Putamen (tissue), 1 donor: ENCODE measurements at regions not wholly inside any gene's neighbourhood (a gene's known extent, or its start where the extent isn't known, plus 50 kb on each side); places are given as distances from the start of the nearest gene placed in this dataset.

Source experiments
- DNase-seq: peaks from one replicate; pipeline ENCODE4 v3.0.0-alpha.2; 2016; ENCODE audit warnings: low spot score

DNA sequence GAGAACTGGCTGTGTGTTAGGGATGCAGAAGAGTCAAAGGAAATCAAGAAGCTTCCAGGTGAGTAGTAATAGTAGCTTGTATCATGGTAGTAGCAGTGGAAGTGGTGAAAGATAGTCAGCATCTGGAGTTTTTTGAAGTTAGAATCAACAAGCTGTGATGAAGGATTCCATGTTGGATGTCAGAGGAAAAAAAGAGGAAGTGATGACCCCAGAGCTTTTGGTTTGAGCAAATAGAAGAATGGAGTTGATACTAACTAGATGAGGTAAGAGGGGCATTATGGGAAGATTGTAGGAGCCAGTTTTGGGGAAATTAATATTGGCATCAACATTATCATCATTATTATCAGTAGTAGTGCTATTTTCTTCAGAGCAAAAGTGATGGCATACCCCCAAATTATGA is 542.2 kb downstream of the XIRP2 start:
- no peak for DNase-seq

DNA sequence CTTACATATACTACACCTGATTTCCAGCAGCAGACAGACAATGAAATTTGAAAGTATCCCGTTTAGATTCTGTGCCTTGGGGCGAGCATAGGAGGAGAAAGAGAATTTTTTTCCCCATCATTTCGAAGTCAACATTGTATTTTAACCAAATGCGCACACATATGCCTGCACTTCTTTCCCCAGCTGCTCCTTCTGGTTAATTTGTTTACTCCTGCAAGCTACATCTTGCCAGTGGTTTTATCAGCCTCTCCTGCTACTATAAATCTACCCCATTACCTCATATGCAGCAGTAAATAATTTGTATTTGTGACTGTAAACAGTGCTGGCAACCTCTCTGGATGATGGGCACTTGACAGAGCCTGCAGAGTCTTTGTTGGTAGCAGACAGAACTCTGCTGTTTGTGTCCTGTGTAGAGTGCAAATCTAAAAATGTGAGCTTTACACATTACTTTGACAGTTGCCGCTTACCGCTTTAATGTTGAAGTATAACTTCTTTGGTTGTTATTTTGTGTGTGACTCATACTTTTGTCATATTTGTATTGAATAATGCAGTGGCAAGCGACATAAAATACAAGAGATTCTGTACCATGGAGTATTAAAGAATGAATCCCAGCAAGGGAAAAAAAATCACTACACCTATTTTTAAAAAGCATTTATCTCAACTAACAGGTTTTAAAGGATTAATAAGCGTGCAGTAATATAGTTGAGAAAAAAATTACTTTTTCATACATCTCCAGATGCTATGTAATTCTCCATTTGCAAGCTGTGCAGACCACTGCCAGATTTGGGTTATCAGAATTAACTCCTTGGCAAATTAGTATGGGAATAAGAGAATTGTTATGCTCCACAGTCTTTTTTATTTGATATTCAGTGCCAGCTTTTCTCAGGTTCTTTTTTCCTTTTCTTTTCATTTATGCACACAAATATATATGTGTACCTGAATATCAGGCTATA is 536.8 kb downstream of the XIRP2 start:
- DNase-seq = no peak

DNA sequence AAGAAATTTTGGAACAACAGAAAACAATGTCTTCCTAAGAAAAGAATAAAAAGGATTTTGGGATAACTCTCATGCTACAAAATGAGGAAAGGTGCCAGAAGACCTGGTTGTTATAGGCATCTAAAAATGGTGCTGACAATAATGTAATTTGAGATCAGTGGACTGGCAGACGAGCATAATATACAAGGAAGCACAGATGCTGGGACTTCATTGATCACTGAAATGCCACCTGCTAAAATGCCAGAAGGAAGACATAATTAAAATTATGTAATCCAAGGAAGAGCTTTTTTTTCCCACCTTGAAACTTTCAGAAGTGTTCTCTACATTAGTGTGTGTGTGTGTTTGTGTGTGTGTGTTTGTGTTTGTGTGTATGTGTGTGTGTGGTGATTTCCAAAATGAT is 535.9 kb downstream of the XIRP2 start:
- DNase-seq = no peak

DNA sequence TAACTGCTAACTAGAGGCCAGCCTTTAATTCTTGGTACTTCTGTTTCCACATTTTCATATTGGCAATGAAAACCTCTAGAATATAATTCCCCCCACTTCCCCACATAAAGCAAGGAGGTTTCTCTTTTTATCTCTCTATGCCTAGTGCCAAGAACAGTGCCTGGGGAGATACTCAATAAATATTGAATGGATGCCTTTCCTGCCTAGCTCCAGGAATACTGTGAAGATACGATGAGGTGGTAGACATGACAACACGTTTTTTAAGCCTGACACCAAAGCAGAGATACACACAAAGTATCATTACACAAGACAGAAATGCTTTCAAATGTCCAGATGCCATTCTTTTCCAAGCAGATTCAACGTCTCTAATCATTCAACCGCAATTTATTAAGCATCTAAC is 535.5 kb downstream of the XIRP2 start:
- no peak for DNase-seq

DNA sequence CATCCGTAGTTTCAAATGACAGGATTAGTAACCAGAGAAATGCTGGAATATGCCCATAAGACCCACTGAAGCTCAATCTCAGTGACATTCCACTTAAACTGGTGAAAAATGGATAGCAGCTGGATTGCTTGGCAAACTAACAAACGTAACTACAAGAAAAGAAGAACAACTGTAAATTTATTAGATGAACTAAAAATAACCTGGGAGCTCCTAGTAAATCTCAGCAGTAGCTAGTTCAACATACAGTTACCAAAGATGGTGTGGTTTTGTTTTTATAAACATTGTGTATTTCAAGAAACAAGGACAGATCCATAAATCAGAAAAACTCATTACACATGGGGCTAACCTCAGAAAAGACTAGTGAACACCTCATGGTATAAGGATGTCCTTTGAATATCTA is 531.9 kb downstream of the XIRP2 start:
- DNase-seq = no peak

DNA sequence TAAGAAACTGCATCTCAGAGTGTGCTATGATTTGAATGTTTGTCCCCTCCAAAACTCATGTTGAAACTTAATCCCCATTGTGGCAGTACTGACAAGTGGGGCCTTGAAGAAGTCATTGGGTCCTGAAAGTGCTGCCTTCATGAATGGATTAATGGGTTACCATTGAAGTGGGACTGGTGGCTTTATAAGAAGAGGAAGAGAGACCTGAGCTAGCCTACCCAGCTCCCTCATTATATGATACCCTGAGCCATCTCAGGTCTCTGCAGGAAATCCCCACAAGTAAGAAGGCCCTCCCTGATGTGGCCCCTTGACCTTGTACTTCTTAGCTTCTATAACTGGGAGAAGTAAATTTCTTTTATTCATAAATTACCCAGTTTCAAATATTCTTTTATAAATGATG is 526.8 kb downstream of the XIRP2 start:
- DNase-seq = no peak

DNA sequence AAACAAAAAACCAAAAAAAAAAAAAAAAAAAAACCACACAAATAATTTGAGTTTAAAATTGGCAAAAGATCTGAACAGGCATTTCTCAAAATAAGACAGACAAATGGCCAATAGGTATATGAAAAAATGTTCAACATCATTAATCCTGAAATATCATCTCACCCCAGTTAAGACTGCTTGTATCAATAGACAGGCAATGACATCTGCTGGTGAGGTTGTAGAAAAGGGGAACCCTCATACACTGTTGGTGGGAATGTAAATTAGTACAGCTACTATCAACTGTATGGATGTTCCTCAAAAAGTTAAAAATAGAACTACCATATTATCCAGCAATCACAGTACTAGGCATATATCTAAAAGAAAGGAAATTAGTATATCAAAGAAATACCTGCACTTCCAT is 523.1 kb downstream of the XIRP2 start:
- no peak for DNase-seq

DNA sequence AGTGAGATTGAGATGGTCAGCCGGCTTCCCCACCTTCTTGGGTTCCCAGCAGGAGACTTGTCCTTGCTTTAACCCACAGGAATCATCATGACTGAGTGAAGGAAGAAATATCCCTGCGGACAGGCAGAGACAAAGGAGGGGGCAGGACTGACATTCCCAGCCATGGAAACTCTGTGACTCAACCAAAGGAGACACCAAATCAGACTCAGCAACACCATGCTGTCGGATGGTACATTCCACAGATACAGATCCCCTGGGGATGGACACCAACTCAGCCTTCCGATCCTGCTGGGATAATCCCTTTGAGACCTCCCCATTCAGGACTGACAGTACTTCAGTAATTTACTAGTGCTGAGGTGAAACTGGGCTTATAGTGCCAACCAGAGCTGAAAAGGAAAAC is 518.3 kb downstream of the XIRP2 start:
- DNase-seq = no peak

DNA sequence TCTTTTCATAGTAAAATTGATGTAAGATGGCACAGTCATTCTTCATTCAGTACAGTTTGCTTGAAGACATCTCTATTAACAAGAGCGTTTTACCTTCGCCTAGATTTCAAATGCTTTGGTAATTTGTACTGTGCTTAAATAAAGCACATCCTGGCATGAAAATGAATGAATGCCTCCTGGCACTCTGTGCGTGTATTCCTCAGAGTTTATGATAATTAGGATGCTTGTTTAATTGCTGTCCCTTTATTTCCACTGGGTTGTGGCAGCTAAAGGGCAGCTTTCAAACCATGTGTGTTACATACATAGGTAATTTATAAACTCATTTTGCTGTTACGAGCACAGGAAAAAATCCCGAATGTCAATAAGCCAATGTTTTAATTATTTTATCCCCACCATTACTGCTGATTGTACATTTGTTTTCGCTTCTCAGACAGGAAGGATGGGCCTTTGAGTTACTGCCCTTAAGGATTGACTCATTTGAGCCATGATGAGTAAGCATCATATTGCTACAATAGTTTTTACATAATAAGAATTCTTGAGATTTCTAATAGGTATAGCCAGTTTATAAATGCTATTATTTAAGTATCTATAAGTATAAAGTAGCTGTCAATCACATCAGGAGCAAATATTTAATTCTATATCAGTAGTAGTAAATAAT is 516.5 kb downstream of the XIRP2 start:
- DNase-seq = no peak

DNA sequence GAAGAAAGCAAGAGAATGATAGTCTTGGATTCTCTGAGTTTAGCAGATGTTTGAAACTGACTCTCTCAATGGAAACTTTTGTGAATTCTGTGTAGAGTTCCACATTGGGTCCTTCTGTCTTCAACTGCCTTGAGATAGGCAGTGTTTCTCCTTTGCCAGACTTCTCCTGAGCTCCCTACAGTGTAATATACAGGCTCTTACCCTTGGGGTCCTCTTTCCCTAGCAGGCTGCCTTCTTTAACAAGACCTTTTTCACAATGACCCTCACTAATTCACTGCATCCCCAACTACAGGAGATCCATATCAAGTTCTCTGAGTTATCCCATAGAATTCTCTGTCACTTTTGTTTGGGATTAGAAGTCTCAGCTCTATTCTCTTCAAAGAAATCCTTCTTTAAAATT is 513.0 kb downstream of the XIRP2 start:
- no peak for DNase-seq

DNA sequence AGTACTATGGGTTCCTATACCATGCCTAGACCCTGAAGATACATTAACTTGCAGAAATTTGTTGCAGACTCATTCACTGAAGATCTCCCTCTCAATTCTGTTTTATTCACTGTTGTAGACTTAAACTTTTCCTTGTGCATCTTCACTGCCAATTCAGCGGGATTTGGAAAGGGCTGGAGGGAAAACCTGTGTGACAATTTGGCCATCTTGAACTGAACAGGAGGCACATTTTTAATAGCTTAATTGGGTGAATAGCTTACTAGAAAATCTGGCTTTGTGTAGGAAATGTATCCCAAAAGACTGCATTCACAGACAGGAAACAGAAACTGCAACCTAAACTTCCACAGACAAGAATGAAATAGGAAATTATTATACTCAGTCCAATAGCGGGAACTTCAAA is 512.3 kb downstream of the XIRP2 start:
- no peak for DNase-seq

DNA sequence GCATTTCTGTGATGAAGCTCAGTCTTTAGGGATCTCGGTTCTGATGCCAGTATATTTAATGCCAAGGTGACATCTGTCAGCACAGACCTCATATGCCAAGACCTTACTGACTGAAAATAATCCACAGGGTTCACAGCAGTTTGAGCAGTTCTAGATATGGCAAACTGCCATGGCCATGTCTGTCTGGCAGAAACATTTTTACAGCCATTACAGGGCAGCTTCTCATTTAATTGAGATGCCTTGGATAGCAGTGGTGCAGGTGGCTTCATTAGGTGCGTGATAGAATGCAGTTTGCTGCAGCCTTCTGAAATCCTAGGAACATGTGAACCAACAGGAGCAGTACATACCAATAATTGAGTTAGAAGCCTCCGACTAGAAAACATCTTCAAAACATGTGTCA is 510.6 kb downstream of the XIRP2 start:
- DNase-seq = no peak

DNA sequence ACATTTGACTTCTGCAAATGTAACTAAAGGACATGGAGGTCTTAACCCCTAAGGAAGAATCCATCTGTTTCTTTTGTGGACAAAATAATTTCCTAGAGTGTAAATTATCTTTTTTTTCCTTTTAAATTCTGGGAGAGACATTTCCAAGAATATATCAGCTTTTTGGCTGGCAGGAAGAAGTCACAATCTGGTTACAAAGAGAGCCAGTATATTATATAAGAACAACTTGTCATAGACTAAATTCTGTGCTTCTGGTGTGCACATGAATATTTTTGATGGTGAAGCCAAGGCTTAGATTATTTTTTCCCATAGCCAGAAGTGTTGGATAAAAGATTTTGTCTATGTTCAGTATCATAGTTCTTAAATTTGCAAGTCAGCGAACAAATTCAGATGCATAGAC is 500.6 kb downstream of the XIRP2 start:
- DNase-seq = no peak

DNA sequence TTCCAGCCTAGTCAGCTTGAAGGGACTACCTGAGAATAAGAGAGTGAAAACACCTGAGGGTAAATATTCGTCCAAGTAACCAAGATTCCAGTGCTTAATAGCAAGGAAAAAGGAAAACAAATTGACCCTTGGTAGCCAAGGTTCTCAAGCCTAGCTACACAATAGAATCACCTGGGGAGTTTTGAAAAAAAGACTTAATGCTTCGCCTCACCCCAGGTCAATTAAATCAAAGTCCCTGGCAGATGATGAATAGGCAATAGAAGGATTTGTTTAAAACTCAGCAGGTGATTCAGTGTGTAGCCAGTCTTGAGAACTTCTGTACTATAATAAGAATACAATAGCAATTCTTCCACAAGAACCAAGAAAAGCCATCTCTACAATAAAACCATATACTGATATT is 500.2 kb downstream of the XIRP2 start:
- no peak for DNase-seq

DNA sequence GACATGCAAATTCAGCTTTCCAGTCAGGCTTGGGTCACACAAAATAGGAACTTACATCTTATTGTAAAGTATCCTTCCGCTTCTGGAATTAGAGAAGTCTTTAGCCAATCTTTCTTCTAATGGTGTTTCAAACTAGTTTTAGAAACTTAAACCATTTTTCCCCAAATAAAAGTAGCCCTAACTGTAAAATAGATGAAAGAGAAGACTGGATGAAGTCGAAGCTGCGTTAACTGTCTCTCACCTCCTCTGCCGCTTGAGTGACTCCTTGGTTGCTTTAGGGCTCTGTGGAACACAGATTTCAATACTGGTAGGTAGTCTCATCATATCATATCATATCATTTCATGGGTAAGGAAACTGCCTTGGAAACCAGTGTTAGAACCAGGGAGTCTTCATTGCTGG is 498.4 kb downstream of the XIRP2 start:
- no peak for DNase-seq

DNA sequence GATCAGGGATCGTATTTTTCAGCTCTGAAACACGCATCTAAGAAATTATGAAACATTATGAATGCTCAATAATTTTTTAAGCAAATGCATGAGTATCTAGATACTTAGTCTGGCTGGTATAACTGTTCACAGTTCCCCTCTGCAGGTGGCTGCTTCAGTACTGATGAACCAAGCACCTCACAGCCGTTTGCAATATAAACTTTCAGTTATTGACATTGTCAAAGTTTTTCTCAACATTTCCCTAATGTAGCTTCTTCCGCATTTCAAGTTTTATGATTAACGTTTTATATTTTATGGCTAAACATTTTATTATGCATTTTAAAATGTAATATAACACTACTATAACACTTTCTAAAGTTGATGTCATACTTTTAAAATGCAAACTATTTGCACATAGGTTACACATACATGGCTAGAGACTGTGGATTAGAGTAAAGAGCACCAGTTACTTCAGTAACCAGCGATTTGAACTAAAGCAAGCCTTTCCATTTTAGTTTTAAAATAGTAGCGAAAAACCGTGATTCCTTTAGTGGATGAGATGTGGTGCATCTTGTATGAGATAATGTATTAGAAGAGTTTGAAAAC is 495.4 kb downstream of the XIRP2 start:
- no peak for DNase-seq

DNA sequence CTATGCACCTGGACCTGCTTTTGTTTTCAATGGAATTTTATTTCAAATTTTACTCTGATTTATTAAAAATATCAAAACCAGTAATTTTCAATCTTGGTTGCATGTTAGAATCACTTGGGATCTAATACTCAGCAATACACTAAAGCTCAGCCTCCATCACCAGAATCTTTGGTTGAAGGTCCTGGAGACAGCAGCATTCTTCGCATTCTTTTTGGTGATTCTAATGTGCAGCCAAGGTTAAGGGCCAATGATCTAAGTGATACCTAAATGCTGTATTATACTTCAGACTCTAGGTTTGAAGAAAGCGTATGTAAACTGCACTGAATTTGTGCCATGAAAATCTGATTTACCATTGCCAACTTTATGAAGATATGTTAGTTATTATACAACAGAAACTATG is 493.1 kb downstream of the XIRP2 start:
- DNase-seq = no peak

DNA sequence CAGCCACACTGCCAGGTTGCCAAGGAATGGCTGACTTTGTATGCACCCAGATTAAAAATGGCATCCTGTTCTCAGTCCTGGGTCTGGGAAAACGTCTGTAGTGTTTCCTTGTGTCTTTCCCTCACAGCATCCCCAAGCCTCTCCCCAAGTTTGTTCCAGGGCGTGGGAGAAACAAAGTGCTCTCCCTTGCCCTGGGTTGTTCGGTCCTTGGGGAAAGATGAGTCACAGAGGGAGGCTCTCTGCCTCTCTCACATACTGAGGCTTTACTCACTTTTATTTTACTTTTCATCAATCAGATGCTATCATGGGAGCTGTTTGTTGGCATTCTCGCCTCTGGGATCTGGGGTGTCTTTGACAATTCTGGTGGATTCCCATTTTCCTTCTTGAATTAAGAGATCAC is 492.3 kb downstream of the XIRP2 start:
- no peak for DNase-seq

DNA sequence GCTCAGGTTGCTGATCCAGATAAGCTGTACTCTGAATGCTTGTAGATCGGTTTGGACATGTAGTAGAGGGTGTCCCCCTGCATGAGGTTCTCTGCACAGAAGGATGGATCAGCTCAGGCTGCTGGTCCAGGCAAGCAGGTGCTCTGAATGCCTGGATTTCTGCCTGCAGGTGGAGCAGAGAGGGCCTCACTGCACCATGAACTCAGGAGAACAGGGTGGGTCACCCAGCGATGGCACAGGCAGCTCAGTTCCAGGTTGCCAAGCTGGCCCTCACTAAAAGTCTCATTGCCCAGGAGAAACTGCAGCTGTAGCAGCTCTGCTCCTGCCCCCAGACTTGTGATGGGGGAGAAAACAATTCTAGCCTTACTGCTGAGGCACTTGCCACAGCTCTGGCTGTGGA is 491.8 kb downstream of the XIRP2 start:
- no peak for DNase-seq

DNA sequence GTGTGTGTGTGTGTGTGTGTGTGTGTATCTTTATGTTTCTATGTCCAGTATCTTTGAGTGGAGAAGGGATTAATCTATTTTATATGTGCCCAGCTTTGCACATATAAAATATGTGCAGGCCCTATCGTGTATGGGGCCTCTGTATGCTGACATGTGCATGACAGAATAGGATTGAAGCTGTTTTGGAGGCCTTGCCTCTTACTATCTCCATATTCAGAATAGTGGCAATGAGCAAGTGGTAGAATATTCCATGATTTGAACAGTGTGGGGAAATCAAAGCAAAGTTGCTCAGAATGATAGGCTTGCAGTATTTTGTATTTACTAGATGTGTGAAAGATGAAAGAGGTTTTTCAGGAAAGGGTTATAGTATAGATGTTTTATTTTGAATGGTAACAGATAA is 480.8 kb downstream of the XIRP2 start:
- DNase-seq = no peak

DNA sequence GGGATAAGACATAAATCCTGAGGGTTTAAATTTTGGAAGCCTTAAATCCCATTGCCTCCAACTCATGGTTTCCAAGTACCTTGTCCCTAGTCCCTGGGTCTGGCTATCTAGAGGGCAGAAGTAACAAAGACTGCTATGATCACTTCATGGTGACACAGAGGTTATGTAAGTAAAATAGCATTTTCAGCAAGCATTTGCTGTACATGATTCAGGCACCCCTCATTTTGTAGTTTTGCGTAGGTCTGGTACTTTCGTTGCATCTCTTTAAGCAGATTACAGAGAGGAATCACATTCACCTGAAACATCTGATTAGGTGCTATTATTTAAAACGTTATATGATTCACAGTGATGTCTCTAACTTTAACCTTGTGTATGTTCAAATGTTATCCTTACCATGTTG is 480.1 kb downstream of the XIRP2 start:
- DNase-seq = peak; percentile 62

DNA sequence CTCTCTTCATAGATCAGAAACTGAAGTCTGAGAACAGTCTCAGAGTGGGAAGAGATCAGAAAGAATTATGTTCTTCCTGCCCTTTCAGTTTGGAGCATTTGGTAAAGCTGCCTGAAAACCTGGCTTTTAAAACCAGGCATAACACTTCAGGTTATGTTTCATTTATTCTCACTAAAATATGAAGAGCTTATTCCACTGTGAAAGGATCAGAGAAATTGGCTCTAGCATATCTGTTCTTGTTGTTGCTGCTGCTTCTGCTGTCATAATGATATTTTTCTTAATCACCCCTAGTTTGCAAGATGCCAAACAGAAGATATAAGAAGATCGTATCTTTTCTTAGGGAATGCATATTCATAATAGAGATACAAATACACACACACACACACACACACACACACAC is 476.9 kb downstream of the XIRP2 start:
- no peak for DNase-seq

DNA sequence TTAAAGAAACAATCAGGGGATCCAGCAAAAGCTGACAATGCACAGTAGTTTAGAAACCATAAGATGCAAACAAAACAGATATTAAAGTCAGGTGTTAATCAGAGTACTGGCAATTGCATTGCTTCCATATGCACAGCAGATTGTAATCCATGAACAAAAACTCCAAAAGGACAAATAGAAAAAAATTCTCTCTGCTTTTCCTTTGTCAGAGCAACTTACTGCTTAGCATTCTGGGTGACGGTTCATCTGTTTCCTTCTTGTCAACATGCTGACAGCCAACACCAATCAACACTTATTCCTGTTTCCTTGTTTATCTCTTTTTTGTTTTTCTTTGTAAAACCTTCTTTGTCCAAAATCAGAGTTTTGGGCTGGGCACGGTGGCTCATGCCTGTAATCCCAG is 473.1 kb downstream of the XIRP2 start:
- DNase-seq = no peak
